ENCODE measurements at regions not wholly inside any gene's neighbourhood (a gene's known extent, or its start where the extent isn't known, plus 50 kb on each side); places are given as distances from the start of the nearest gene placed in this dataset.

DNA sequence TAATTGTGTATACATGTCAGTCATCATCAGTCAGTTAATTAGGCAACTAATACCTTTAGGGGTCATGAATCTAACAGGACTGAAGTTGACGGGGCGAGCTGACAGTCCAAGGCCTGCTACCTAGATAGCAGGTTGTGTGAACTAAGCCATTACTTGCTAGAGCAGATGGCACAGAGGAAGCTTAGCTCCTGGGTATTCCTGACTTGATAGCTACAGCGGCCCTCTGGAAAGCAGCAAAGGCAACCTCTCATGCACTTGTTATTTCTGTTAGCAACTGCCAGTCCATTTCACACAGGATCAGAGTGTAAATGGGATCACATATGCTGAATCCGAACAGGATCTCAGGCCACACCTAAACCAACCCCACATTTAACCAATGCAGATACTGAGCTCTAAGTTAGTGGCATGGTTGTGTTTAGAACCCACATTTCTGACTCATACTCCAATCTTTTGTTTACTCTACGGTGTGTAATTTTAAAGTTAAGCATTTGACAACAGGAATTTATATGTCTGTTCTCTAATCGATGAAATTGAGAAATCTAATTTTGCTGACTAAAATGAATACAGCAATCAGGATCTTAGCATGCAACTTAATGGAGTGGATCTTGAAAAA lies 521.3 kb upstream of the ZNF608 start:
- no TSS peak for BruUV-seq (replicated peaks)
- H3K79me2 ChIP-seq (ENCODE audit: insufficient read depth, low read length): no peaks in the 10 kb centered on the region
- DNase-seq (ENCODE audit: low spot score): no peak
- no peak for FAIRE-seq
- no peak for ATAC-seq
- intact Hi-C loops (cut with micrococcal nuclease; ENCODE audit: unreplicated experiment) (no loop called here), in situ Hi-C loops (cut with HindIII; ENCODE audit: extremely low pct_ligation_motif_present, low pct_unique_long_range_greater_than_20kb) (no loop called here)
- H3K27me3 ChIP-seq (ENCODE audit: control insufficient read depth in 1 of 2, insufficient read depth in 2 of 2, low read length in 2 of 2): no peaks in the 10 kb centered on the region
- no peak overlapping the region for H3K9ac ChIP-seq (ENCODE audit: insufficient read depth, low read depth, low read length)
- no peak overlapping the region for H2AFZ ChIP-seq (ENCODE audit: low read length)
- WGBS (ENCODE audit: low lambda C conversion rate): 49% methylated on average over 5 of the region's 6 CpGs
- peaks cover 8% of the 10 kb centered on the region; the same call in 1 of the 2 replicates for H3K9me3 ChIP-seq (ENCODE audit: low read length)
- H3K4me3 ChIP-seq (replicated peaks in 1 of 3; ENCODE audit: insufficient read depth in 1 of 3, low read depth in 2 of 3, low read length in 3 of 3): no peak overlapping the region
- H3K4me1 ChIP-seq (ENCODE audit: insufficient read depth, low read length): no peaks in the 10 kb centered on the region
- POLR2A ChIA-PET: no interaction called here
- CTCF ChIA-PET (ENCODE audit: low intra/inter-chr PET ratio, low total read pairs): no interaction called here
- no peak overlapping the region for H3K27ac ChIP-seq (ENCODE audit: extremely low read length, insufficient read depth, low read length)
- H3K36me3 ChIP-seq (replicated peaks in 1 of 2; ENCODE audit: control insufficient read depth in 1 of 2, insufficient read depth in 2 of 2, low read length in 2 of 2): no peaks in the 10 kb centered on the region
- no peak overlapping the region for H3K4me2 ChIP-seq (ENCODE audit: low read depth, low read length)
- H4K20me1 ChIP-seq (ENCODE audit: insufficient read depth, low read length): no peaks in the 10 kb centered on the region
- TF ChIP-seq, protein P1, sequence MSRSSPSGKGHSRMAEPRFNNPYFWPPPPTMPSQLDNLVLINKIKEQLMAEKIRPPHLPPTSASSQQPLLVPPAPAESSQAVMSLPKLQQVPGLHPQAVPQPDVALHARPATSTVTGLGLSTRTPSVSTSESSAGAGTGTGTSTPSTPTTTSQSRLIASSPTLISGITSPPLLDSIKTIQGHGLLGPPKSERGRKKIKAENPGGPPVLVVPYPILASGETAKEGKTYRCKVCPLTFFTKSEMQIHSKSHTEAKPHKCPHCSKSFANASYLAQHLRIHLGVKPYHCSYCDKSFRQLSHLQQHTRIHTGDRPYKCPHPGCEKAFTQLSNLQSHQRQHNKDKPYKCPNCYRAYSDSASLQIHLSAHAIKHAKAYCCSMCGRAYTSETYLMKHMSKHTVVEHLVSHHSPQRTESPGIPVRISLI (CRISPR knock-in tag; IDR thresholded peaks at IDR 0.05; ENCODE audit: borderline replicate concordance): no peak
- TF ChIP-seq, protein P2, sequence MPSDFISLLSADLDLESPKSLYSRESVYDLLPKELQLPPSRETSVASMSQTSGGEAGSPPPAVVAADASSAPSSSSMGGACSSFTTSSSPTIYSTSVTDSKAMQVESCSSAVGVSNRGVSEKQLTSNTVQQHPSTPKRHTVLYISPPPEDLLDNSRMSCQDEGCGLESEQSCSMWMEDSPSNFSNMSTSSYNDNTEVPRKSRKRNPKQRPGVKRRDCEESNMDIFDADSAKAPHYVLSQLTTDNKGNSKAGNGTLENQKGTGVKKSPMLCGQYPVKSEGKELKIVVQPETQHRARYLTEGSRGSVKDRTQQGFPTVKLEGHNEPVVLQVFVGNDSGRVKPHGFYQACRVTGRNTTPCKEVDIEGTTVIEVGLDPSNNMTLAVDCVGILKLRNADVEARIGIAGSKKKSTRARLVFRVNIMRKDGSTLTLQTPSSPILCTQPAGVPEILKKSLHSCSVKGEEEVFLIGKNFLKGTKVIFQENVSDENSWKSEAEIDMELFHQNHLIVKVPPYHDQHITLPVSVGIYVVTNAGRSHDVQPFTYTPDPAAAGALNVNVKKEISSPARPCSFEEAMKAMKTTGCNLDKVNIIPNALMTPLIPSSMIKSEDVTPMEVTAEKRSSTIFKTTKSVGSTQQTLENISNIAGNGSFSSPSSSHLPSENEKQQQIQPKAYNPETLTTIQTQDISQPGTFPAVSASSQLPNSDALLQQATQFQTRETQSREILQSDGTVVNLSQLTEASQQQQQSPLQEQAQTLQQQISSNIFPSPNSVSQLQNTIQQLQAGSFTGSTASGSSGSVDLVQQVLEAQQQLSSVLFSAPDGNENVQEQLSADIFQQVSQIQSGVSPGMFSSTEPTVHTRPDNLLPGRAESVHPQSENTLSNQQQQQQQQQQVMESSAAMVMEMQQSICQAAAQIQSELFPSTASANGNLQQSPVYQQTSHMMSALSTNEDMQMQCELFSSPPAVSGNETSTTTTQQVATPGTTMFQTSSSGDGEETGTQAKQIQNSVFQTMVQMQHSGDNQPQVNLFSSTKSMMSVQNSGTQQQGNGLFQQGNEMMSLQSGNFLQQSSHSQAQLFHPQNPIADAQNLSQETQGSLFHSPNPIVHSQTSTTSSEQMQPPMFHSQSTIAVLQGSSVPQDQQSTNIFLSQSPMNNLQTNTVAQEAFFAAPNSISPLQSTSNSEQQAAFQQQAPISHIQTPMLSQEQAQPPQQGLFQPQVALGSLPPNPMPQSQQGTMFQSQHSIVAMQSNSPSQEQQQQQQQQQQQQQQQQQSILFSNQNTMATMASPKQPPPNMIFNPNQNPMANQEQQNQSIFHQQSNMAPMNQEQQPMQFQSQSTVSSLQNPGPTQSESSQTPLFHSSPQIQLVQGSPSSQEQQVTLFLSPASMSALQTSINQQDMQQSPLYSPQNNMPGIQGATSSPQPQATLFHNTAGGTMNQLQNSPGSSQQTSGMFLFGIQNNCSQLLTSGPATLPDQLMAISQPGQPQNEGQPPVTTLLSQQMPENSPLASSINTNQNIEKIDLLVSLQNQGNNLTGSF (CRISPR knock-in tag; IDR thresholded peaks at IDR 0.05): no peak
- TF ChIP-seq IKZF4 (CRISPR knock-in tag; IDR thresholded peaks at IDR 0.05; ENCODE audit: borderline replicate concordance, low read depth, not compliant biosample characterization) (no peak), ZNF816 (CRISPR knock-in tag; IDR thresholded peaks at IDR 0.05; ENCODE audit: borderline replicate concordance) (no peak), ZNF292 (CRISPR knock-in tag; IDR thresholded peaks at IDR 0.05; ENCODE audit: borderline replicate concordance, low read depth) (no peak), ZNF616 (CRISPR knock-in tag; IDR thresholded peaks at IDR 0.05; ENCODE audit: low read depth) (no peak), ZNF510 (CRISPR knock-in tag; IDR thresholded peaks at IDR 0.05; ENCODE audit: low read depth) (no peak), CREM (IDR thresholded peaks at IDR 0.05) (no peak), CREM (CRISPR knock-in tag; IDR thresholded peaks at IDR 0.05) (no peak), ZNF326 (CRISPR knock-in tag; IDR thresholded peaks at IDR 0.05; ENCODE audit: borderline replicate concordance) (no peak), ZNF724P (CRISPR knock-in tag; IDR thresholded peaks at IDR 0.05; ENCODE audit: borderline replicate concordance) (no peak), PHF20 (CRISPR knock-in tag; IDR thresholded peaks at IDR 0.05) (no peak), DNMT3B (CRISPR knock-in tag; conservative IDR thresholded peaks at IDR 0.05) (no peak), RFXANK (CRISPR knock-in tag; IDR thresholded peaks at IDR 0.05) (no peak), SMYD3 (CRISPR knock-in tag; IDR thresholded peaks at IDR 0.05) (no peak)
- TF ChIP-seq, protein P3, sequence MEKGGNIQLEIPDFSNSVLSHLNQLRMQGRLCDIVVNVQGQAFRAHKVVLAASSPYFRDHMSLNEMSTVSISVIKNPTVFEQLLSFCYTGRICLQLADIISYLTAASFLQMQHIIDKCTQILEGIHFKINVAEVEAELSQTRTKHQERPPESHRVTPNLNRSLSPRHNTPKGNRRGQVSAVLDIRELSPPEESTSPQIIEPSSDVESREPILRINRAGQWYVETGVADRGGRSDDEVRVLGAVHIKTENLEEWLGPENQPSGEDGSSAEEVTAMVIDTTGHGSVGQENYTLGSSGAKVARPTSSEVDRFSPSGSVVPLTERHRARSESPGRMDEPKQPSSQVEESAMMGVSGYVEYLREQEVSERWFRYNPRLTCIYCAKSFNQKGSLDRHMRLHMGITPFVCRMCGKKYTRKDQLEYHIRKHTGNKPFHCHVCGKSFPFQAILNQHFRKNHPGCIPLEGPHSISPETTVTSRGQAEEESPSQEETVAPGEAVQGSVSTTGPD (CRISPR knock-in tag; IDR thresholded peaks at IDR 0.05): no peak
- TF ChIP-seq, protein P4, sequence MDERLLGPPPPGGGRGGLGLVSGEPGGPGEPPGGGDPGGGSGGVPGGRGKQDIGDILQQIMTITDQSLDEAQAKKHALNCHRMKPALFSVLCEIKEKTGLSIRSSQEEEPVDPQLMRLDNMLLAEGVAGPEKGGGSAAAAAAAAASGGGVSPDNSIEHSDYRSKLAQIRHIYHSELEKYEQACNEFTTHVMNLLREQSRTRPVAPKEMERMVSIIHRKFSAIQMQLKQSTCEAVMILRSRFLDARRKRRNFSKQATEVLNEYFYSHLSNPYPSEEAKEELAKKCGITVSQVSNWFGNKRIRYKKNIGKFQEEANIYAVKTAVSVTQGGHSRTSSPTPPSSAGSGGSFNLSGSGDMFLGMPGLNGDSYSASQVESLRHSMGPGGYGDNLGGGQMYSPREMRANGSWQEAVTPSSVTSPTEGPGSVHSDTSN (CRISPR knock-in tag; IDR thresholded peaks at IDR 0.05): no peak

All from HepG2 (cell line).